Activated CD8-positive, alpha-beta memory T cell treated with anti-CD3 and anti-CD28 coated beads, Interleukin-2, amount 50 U/mL, for 48 hours (primary cell): ENCODE measurements at regions not wholly inside any gene's neighbourhood (a gene's known extent, or its start where the extent isn't known, plus 50 kb on each side); places are given as distances from the start of the nearest gene placed in this dataset.
"Not testable (repeated sequence)": the region's sequence is repeated elsewhere in the genome, so short reads cannot be mapped to it uniquely, and the experiment has no call there.

Experiments
- DNase-seq: peaks from one replicate; pipeline ENCODE4 v3.0.0-alpha.2; 2020

GRCh38 chrX:4668802-4669536, 955.5 kb upstream of the PRKX start:
- DNase-seq = no peak

- no peak for DNase-seq
Measured at GRCh38 chrX:4663085-4663484, 949.6 kb upstream of the PRKX start.

- DNase-seq = no peak
Measured at GRCh38 chrX:4661771-4662170, 948.3 kb upstream of the PRKX start.

- DNase-seq = no peak
Measured at GRCh38 chrX:4656419-4656818, 943.0 kb upstream of the PRKX start.

- no peak for DNase-seq
Measured at GRCh38 chrX:4655743-4656142, 942.3 kb upstream of the PRKX start.

GRCh38 chrX:4642114-4642513, 928.7 kb upstream of the PRKX start:
- no peak for DNase-seq

GRCh38 chrX:4638036-4638435, 924.6 kb upstream of the PRKX start:
- DNase-seq = no peak

- no peak for DNase-seq
Measured at GRCh38 chrX:4627414-4627813, 914.0 kb upstream of the PRKX start.

- DNase-seq = no peak
Measured at GRCh38 chrX:4622486-4623167, 909.2 kb upstream of the PRKX start.

GRCh38 chrX:4613651-4614050, 900.2 kb upstream of the PRKX start:
- DNase-seq = not testable (repeated sequence)

GRCh38 chrX:4588893-4589292, 875.4 kb upstream of the PRKX start:
- DNase-seq = no peak

GRCh38 chrX:4588466-4588865, 875.0 kb upstream of the PRKX start:
- DNase-seq = no peak

- no peak for DNase-seq
Measured at GRCh38 chrX:4588056-4588455, 874.6 kb upstream of the PRKX start.

- DNase-seq = no peak
Measured at GRCh38 chrX:4579999-4580398, 866.5 kb upstream of the PRKX start.

GRCh38 chrX:4579480-4579879, 866.0 kb upstream of the PRKX start:
- DNase-seq = no peak

GRCh38 chrX:4572691-4573090, 859.2 kb upstream of the PRKX start:
- DNase-seq = no peak

- DNase-seq = no peak
Measured at GRCh38 chrX:4570151-4570550, 856.7 kb upstream of the PRKX start.

- DNase-seq = no peak
Measured at GRCh38 chrX:4560192-4560591, 846.7 kb upstream of the PRKX start.

- DNase-seq = no peak
Measured at GRCh38 chrX:4550018-4550417, 836.6 kb upstream of the PRKX start.

- peak; percentile 54 for DNase-seq
Measured at GRCh38 chrX:4547213-4547836, 833.9 kb upstream of the PRKX start.

GRCh38 chrX:4546178-4546577, 832.7 kb upstream of the PRKX start:
- DNase-seq = not testable (repeated sequence)

GRCh38 chrX:4528247-4528646, 814.8 kb upstream of the PRKX start:
- DNase-seq = no peak

GRCh38 chrX:4485912-4486311, 772.5 kb upstream of the PRKX start:
- DNase-seq = no peak

- no peak for DNase-seq
Measured at GRCh38 chrX:4484266-4484665, 770.8 kb upstream of the PRKX start.
